ENCODE measurements at regions not wholly inside any gene's neighbourhood (a gene's known extent, or its start where the extent isn't known, plus 50 kb on each side); places are given as distances from the start of the nearest gene placed in this dataset.

- H3K27ac ChIP-seq (ENCODE audit: low read depth in 2 of 2, low read length in 1 of 2), result no peak overlapping the region
- 78 to 80% methylated on average over 3 of the region's 3 CpGs for WGBS, 2 donors
- H3K4me1 ChIP-seq (ENCODE audit: control insufficient read depth in 2 of 2, insufficient read depth in 2 of 2, low read length in 1 of 2), result no peaks in the 10 kb centered on the region
These were observed 204.1 kb downstream of the ELAVL2 start for GRCh38 chr9:23621924-23622323.

GRCh38 chr9:23622396-23622795 is 203.6 kb downstream of the ELAVL2 start:
- 81 to 86% methylated on average over 4 of the region's 4 CpGs for WGBS, 2 donors
- no peak overlapping the region for H3K27ac ChIP-seq (ENCODE audit: low read depth in 2 of 2, low read length in 1 of 2)
- no peaks in the 10 kb centered on the region for H3K4me1 ChIP-seq (ENCODE audit: control insufficient read depth in 2 of 2, insufficient read depth in 2 of 2, low read length in 1 of 2)
- no peak overlapping the region for H3K4me3 ChIP-seq (ENCODE audit: low read depth in 1 of 2, low read length in 2 of 2)
- H3K9me3 ChIP-seq (ENCODE audit: control insufficient read depth in 2 of 2, insufficient read depth in 1 of 2, low read depth in 1 of 2, low read length in 1 of 2), result no peaks in the 10 kb centered on the region
- no peaks in the 10 kb centered on the region for H3K36me3 ChIP-seq (ENCODE audit: control insufficient read depth in 2 of 2, insufficient read depth in 2 of 2, low read length in 1 of 2)
- no peaks in the 10 kb centered on the region for H3K27me3 ChIP-seq (ENCODE audit: control insufficient read depth in 1 of 2, insufficient read depth in 2 of 2, low read length in 2 of 2)

More at GRCh38 chr9:23621924-23622323, 204.1 kb downstream of the ELAVL2 start:
- H3K27me3 ChIP-seq (ENCODE audit: control insufficient read depth in 1 of 2, insufficient read depth in 2 of 2, low read length in 2 of 2), result no peaks in the 10 kb centered on the region
- H3K36me3 ChIP-seq (ENCODE audit: control insufficient read depth in 2 of 2, insufficient read depth in 2 of 2, low read length in 1 of 2), result no peaks in the 10 kb centered on the region
- H3K4me3 ChIP-seq (ENCODE audit: low read depth in 1 of 2, low read length in 2 of 2), result no peak overlapping the region
- H3K9me3 ChIP-seq (ENCODE audit: control insufficient read depth in 2 of 2, insufficient read depth in 1 of 2, low read depth in 1 of 2, low read length in 1 of 2), result no peaks in the 10 kb centered on the region

- H3K9me3 ChIP-seq (ENCODE audit: control insufficient read depth in 2 of 2, insufficient read depth in 1 of 2, low read depth in 1 of 2, low read length in 1 of 2), result no peaks in the 10 kb centered on the region
- WGBS, 2 donors, result 74 to 79% methylated on average over 2 of the region's 2 CpGs
- no peak overlapping the region for H3K27ac ChIP-seq (ENCODE audit: low read depth in 2 of 2, low read length in 1 of 2)
- H3K4me1 ChIP-seq (ENCODE audit: control insufficient read depth in 2 of 2, insufficient read depth in 2 of 2, low read length in 1 of 2), result no peaks in the 10 kb centered on the region
- H3K36me3 ChIP-seq (ENCODE audit: control insufficient read depth in 2 of 2, insufficient read depth in 2 of 2, low read length in 1 of 2), result no peaks in the 10 kb centered on the region
- no peak overlapping the region for H3K4me3 ChIP-seq (ENCODE audit: low read depth in 1 of 2, low read length in 2 of 2)
- no peaks in the 10 kb centered on the region for H3K27me3 ChIP-seq (ENCODE audit: control insufficient read depth in 1 of 2, insufficient read depth in 2 of 2, low read length in 2 of 2)
These were observed 195.6 kb downstream of the ELAVL2 start for GRCh38 chr9:23630488-23630887.

- Histone ChIP-seq H3K4me3 (ENCODE audit: low read depth in 1 of 2, low read length in 2 of 2) (no peak overlapping the region), H3K36me3 (ENCODE audit: control insufficient read depth in 2 of 2, insufficient read depth in 2 of 2, low read length in 1 of 2) (no peaks in the 10 kb centered on the region), H3K9me3 (ENCODE audit: control insufficient read depth in 2 of 2, insufficient read depth in 1 of 2, low read depth in 1 of 2, low read length in 1 of 2) (no peaks in the 10 kb centered on the region), H3K4me1 (ENCODE audit: control insufficient read depth in 2 of 2, insufficient read depth in 2 of 2, low read length in 1 of 2) (no peaks in the 10 kb centered on the region), H3K27me3 (ENCODE audit: control insufficient read depth in 1 of 2, insufficient read depth in 2 of 2, low read length in 2 of 2) (no peaks in the 10 kb centered on the region), H3K27ac (ENCODE audit: low read depth in 2 of 2, low read length in 1 of 2) (no peak overlapping the region)
- WGBS, 2 donors, result 70 to 87% methylated on average over 2 of the region's 2 CpGs
These were observed 190.8 kb downstream of the ELAVL2 start for GRCh38 chr9:23635276-23635675.

- Histone ChIP-seq H3K27me3 (ENCODE audit: control insufficient read depth in 1 of 2, insufficient read depth in 2 of 2, low read length in 2 of 2) (no peaks in the 10 kb centered on the region), H3K27ac (ENCODE audit: low read depth in 2 of 2, low read length in 1 of 2) (no peak overlapping the region), H3K36me3 (ENCODE audit: control insufficient read depth in 2 of 2, insufficient read depth in 2 of 2, low read length in 1 of 2) (no peaks in the 10 kb centered on the region), H3K9me3 (ENCODE audit: control insufficient read depth in 2 of 2, insufficient read depth in 1 of 2, low read depth in 1 of 2, low read length in 1 of 2) (no peaks in the 10 kb centered on the region), H3K4me3 (ENCODE audit: low read depth in 1 of 2, low read length in 2 of 2) (no peak overlapping the region), H3K4me1 (ENCODE audit: control insufficient read depth in 2 of 2, insufficient read depth in 2 of 2, low read length in 1 of 2) (no peaks in the 10 kb centered on the region)
- 65 to 67% methylated on average over 2 of the region's 2 CpGs for WGBS, 2 donors
These were observed 189.8 kb downstream of the ELAVL2 start for GRCh38 chr9:23636199-23636598.

GRCh38 chr9:23638011-23638410 is 188.0 kb downstream of the ELAVL2 start:
- Histone ChIP-seq H3K4me1 (ENCODE audit: control insufficient read depth in 2 of 2, insufficient read depth in 2 of 2, low read length in 1 of 2) (no peaks in the 10 kb centered on the region), H3K36me3 (ENCODE audit: control insufficient read depth in 2 of 2, insufficient read depth in 2 of 2, low read length in 1 of 2) (no peaks in the 10 kb centered on the region), H3K27ac (ENCODE audit: low read depth in 2 of 2, low read length in 1 of 2) (no peak overlapping the region), H3K27me3 (ENCODE audit: control insufficient read depth in 1 of 2, insufficient read depth in 2 of 2, low read length in 2 of 2) (no peaks in the 10 kb centered on the region), H3K9me3 (ENCODE audit: control insufficient read depth in 2 of 2, insufficient read depth in 1 of 2, low read depth in 1 of 2, low read length in 1 of 2) (no peaks in the 10 kb centered on the region), H3K4me3 (ENCODE audit: low read depth in 1 of 2, low read length in 2 of 2) (no peak overlapping the region)
- WGBS, 2 donors, result 84 to 86% methylated on average over 3 of the region's 3 CpGs

GRCh38 chr9:23638837-23639426 is 187.1 kb downstream of the ELAVL2 start:
- Histone ChIP-seq H3K36me3 (ENCODE audit: control insufficient read depth in 2 of 2, insufficient read depth in 2 of 2, low read length in 1 of 2) (no peaks in the 10 kb centered on the region), H3K9me3 (ENCODE audit: control insufficient read depth in 2 of 2, insufficient read depth in 1 of 2, low read depth in 1 of 2, low read length in 1 of 2) (no peaks in the 10 kb centered on the region), H3K4me1 (ENCODE audit: control insufficient read depth in 2 of 2, insufficient read depth in 2 of 2, low read length in 1 of 2) (no peaks in the 10 kb centered on the region), H3K27ac (ENCODE audit: low read depth in 2 of 2, low read length in 1 of 2) (no peak overlapping the region), H3K4me3 (ENCODE audit: low read depth in 1 of 2, low read length in 2 of 2) (no peak overlapping the region), H3K27me3 (ENCODE audit: control insufficient read depth in 1 of 2, insufficient read depth in 2 of 2, low read length in 2 of 2) (no peaks in the 10 kb centered on the region)
- 67 to 71% methylated on average over 4 of the region's 4 CpGs for WGBS, 2 donors
